DMS53 treated with DMSO at 0.1 percent for 48 hours (cell line): ENCODE measurements at regions not wholly inside any gene's neighbourhood (a gene's known extent, or its start where the extent isn't known, plus 50 kb on each side); places are given as distances from the start of the nearest gene placed in this dataset.
"Not testable (repeated sequence)": the region's sequence is repeated elsewhere in the genome, so short reads cannot be mapped to it uniquely, and the experiment has no call there.

ENCODE experiments used
- DNase-seq: peaks from one replicate; lab custom pipeline; 2025; ENCODE audit not compliant: unreplicated experiment; lab: John Stamatoyannopoulos, UW

GRCh38 chr2:224263571-224264043 lies 138.3 kb downstream of the FAM124B start:
- DNase-seq = no peak

- DNase-seq = no peak
Measured at GRCh38 chr2:224261326-224261725, 140.6 kb downstream of the FAM124B start.

GRCh38 chr2:224260372-224261020 lies 141.4 kb downstream of the FAM124B start:
- no peak for DNase-seq

GRCh38 chr2:224259831-224260230 lies 142.1 kb downstream of the FAM124B start:
- DNase-seq = no peak

GRCh38 chr2:224258059-224258458 lies 143.8 kb downstream of the FAM124B start:
- DNase-seq = no peak

- DNase-seq = no peak
Measured at GRCh38 chr2:224257156-224257555, 144.8 kb downstream of the FAM124B start.

- no peak for DNase-seq
Measured at GRCh38 chr2:224253464-224253863, 148.4 kb downstream of the FAM124B start.

GRCh38 chr2:224252631-224253030 lies 149.3 kb downstream of the FAM124B start:
- DNase-seq = no peak

GRCh38 chr2:224248944-224249371 lies 152.9 kb downstream of the FAM124B start:
- no peak for DNase-seq

GRCh38 chr2:224242561-224242960 lies 159.3 kb downstream of the FAM124B start:
- DNase-seq = no peak

- DNase-seq = no peak
Measured at GRCh38 chr2:224241812-224242211, 160.1 kb downstream of the FAM124B start.

GRCh38 chr2:224241001-224241400 lies 160.9 kb downstream of the FAM124B start:
- DNase-seq = no peak

GRCh38 chr2:224223851-224224555 lies 177.9 kb downstream of the FAM124B start:
- DNase-seq = no peak

GRCh38 chr2:224222974-224223373 lies 178.9 kb downstream of the FAM124B start:
- no peak for DNase-seq

- DNase-seq = no peak
Measured at GRCh38 chr2:224222291-224222690, 179.6 kb downstream of the FAM124B start.

GRCh38 chr2:224221455-224221913 lies 180.4 kb downstream of the FAM124B start:
- no peak for DNase-seq

- DNase-seq = no peak
Measured at GRCh38 chr2:224220586-224221255, 181.2 kb downstream of the FAM124B start.

GRCh38 chr2:224219781-224220180 lies 180.7 kb upstream of the SERPINE2 start:
- DNase-seq = no peak

- DNase-seq = no peak
Measured at GRCh38 chr2:224217962-224218347, 178.9 kb upstream of the SERPINE2 start.

- DNase-seq = no peak
Measured at GRCh38 chr2:224217233-224217961, 178.3 kb upstream of the SERPINE2 start.

- DNase-seq = not testable (repeated sequence)
Measured at GRCh38 chr2:224215611-224216010, 176.5 kb upstream of the SERPINE2 start.
